Endodermal cell (in vitro differentiated cells): ENCODE measurements at regions not wholly inside any gene's neighbourhood (a gene's known extent, or its start where the extent isn't known, plus 50 kb on each side); places are given as distances from the start of the nearest gene placed in this dataset.
"Not testable (repeated sequence)": the region's sequence is repeated elsewhere in the genome, so short reads cannot be mapped to it uniquely, and the experiment has no call there.

Experiments
- DNase-seq: peaks from one replicate; pipeline ENCODE4 v3.0.0-alpha.2; 2017
- H3K27ac ChIP-seq: 2 replicates; pipeline ENCODE4 v1.5.1; 2013; ENCODE audit warnings: mild to moderate bottlenecking, low read depth, low read length, moderate library complexity
- H3K27me3 ChIP-seq: 2 replicates; pipeline ENCODE4 v1.6.1; 2013; ENCODE audit warnings: mild to moderate bottlenecking, low read length, moderate library complexity; ENCODE audit not compliant: insufficient read depth, control insufficient read depth, poor library complexity, severe bottlenecking
- H3K36me3 ChIP-seq: 2 replicates; pipeline ENCODE4 v1.7.0; 2013; ENCODE audit warnings: mild to moderate bottlenecking, low read length, moderate library complexity; ENCODE audit not compliant: control insufficient read depth, insufficient read depth
- H3K4me1 ChIP-seq: one replicate; pipeline ENCODE4 v1.7.0; 2013; ENCODE audit warnings: low read length; ENCODE audit not compliant: control insufficient read depth, insufficient read depth
- H3K4me3 ChIP-seq: 2 replicates; pipeline ENCODE4 v1.5.1; 2013; ENCODE audit warnings: mild to moderate bottlenecking, low read length, moderate library complexity
- H3K9ac ChIP-seq: 2 replicates; pipeline ENCODE4 v1.6.1; 2013; ENCODE audit warnings: mild to moderate bottlenecking, low read length, moderate library complexity; ENCODE audit not compliant: poor library complexity, severe bottlenecking; ENCODE audit errors: extremely low read depth
- H3K9me3 ChIP-seq: 2 replicates; pipeline ENCODE4 v1.6.1; 2013; ENCODE audit warnings: mild to moderate bottlenecking, low read length, moderate library complexity; ENCODE audit not compliant: control insufficient read depth
- H3K27ac Mint-ChIP-seq: 2 replicates; pipeline ENCODE4 v1.8.0; 2020; ENCODE audit warnings: mixed read lengths
- H3K27me3 Mint-ChIP-seq: 2 replicates; pipeline ENCODE4 v1.8.0; 2021; ENCODE audit warnings: mild to moderate bottlenecking, mixed read lengths; ENCODE audit not compliant: insufficient read depth
- H3K36me3 Mint-ChIP-seq: 2 replicates; pipeline ENCODE4 v1.8.0; 2020; ENCODE audit warnings: low read depth, mixed read lengths
- H3K4me1 Mint-ChIP-seq: 2 replicates; pipeline ENCODE4 v1.8.0; 2020; ENCODE audit warnings: mixed read lengths
- H3K4me3 Mint-ChIP-seq: 2 replicates; pipeline ENCODE4 v1.8.0; 2020; ENCODE audit warnings: mild to moderate bottlenecking, moderate library complexity, mixed read lengths
- H3K9me3 Mint-ChIP-seq: 2 replicates; pipeline ENCODE4 v1.8.0; 2020; ENCODE audit warnings: mild to moderate bottlenecking, mixed read lengths
- CTCF ChIP-seq: fragments of 200-600 bp; sonication (generic); conservative IDR thresholded peaks from 2 replicates; pipeline ENCODE4 v1.5.0; 2021; ENCODE audit warnings: antibody characterized with exemption, mild to moderate bottlenecking
- WGBS, 2 experiments: methylation state at CpG; one replicate each; pipeline versions ENCODE4 v1.1.5 to v1.1.7; 2013; ENCODE audit warnings: missing lambda C conversion rate in 2 of 2, mixed read lengths in 1 of 2; ENCODE audit not compliant: insufficient coverage in 1 of 2, insufficient read length in 1 of 2; 5-methylcytosine and 5-hydroxymethylcytosine counted together

GRCh38 chr6:68196645-68197044 is 438.4 kb upstream of the ADGRB3 start:
- peaks cover 59% of the 10 kb centered on the region for H3K9me3 Mint-ChIP-seq
- Histone ChIP-seq H3K9ac (no peak overlapping the region), H3K36me3 (no peaks in the 10 kb centered on the region), H3K4me3 (peak overlapping the region; percentile 47), H3K27ac (no peak overlapping the region), H3K27me3 (no peaks in the 10 kb centered on the region), H3K9me3 (peaks cover 50% of the 10 kb centered on the region), H3K4me1 (no peaks in the 10 kb centered on the region)
- no peak overlapping the region for H3K4me3 Mint-ChIP-seq
- no peaks in the 10 kb centered on the region for H3K27me3 Mint-ChIP-seq
- peak; percentile 67 for TF ChIP-seq CTCF
- DNase-seq: no peak
- WGBS, 2 experiments: 62 to 100% methylated on average over 1 to 3 of the region's 3 CpGs
- peaks cover 28% of the 10 kb centered on the region for H3K36me3 Mint-ChIP-seq
- H3K4me1 Mint-ChIP-seq: no peaks in the 10 kb centered on the region
- no peak overlapping the region for H3K27ac Mint-ChIP-seq

GRCh38 chr6:68195753-68196152 is 439.3 kb upstream of the ADGRB3 start:
- H3K27ac Mint-ChIP-seq, H3K27me3 ChIP-seq, H3K4me3 Mint-ChIP-seq, DNase-seq, H3K36me3 ChIP-seq, H3K27me3 Mint-ChIP-seq, H3K4me1 ChIP-seq, H3K27ac ChIP-seq, H3K4me1 Mint-ChIP-seq, H3K4me3 ChIP-seq, H3K9ac ChIP-seq: not testable (repeated sequence)
- 100% methylated on average over 1 of the region's 2 CpGs; no CpG with 5 or more reads in 1 of the 2 experiments for WGBS, 2 experiments
- peaks cover 56% of the 10 kb centered on the region for H3K9me3 Mint-ChIP-seq
- peaks cover 42% of the 10 kb centered on the region for H3K9me3 ChIP-seq
- H3K36me3 Mint-ChIP-seq: peaks cover 28% of the 10 kb centered on the region

- Mint-ChIP-seq H3K27ac (no peak overlapping the region), H3K27me3 (no peaks in the 10 kb centered on the region), H3K36me3 (peaks cover 28% of the 10 kb centered on the region), H3K4me3 (no peak overlapping the region), H3K4me1 (no peaks in the 10 kb centered on the region), H3K9me3 (peaks cover 50% of the 10 kb centered on the region)
- no peaks in the 10 kb centered on the region for H3K36me3 ChIP-seq
- no peak overlapping the region for H3K9ac ChIP-seq
- H3K9me3 ChIP-seq: peaks cover 37% of the 10 kb centered on the region
- no peaks in the 10 kb centered on the region for H3K27me3 ChIP-seq
- H3K4me3 ChIP-seq: no peak overlapping the region
- H3K27ac ChIP-seq: no peak overlapping the region
- no peaks in the 10 kb centered on the region for H3K4me1 ChIP-seq
- no peak for TF ChIP-seq CTCF
- WGBS, 2 experiments: 73 to 86% methylated on average over 4 to 7 of the region's 7 CpGs
- DNase-seq: no peak
These were observed 440.1 kb upstream of the ADGRB3 start for GRCh38 chr6:68194846-68195478.

- WGBS, 2 experiments: 93% methylated on average over 1 of the region's 1 CpG; no CpG with 5 or more reads in 1 of the 2 experiments
- no peak for TF ChIP-seq CTCF
- no peaks in the 10 kb centered on the region for H3K4me1 ChIP-seq
- Mint-ChIP-seq H3K36me3 (peaks cover 21% of the 10 kb centered on the region), H3K27me3 (no peaks in the 10 kb centered on the region), H3K27ac (no peak overlapping the region), H3K9me3 (peaks cover 32% of the 10 kb centered on the region), H3K4me1 (no peaks in the 10 kb centered on the region), H3K4me3 (no peak overlapping the region)
- DNase-seq: no peak
- no peaks in the 10 kb centered on the region for H3K27me3 ChIP-seq
- H3K9me3 ChIP-seq: peaks cover 22% of the 10 kb centered on the region
- H3K9ac ChIP-seq: no peak overlapping the region
- H3K27ac ChIP-seq: no peak overlapping the region
- no peaks in the 10 kb centered on the region for H3K36me3 ChIP-seq
- no peak overlapping the region for H3K4me3 ChIP-seq
These were observed 442.1 kb upstream of the ADGRB3 start for GRCh38 chr6:68192988-68193387.
